AG04450 (cell line): ENCODE measurements at regions not wholly inside any gene's neighbourhood (a gene's known extent, or its start where the extent isn't known, plus 50 kb on each side); places are given as distances from the start of the nearest gene placed in this dataset.

Source experiments
- CTCF ChIA-PET: fragments of 300-600, 350-600 bp; formaldehyde crosslinking; extraction: SDS; loops from one replicate; lab custom pipeline; 2022; ENCODE audit warnings: antibody characterized with exemption, inconsistent platforms; lab: Charles Lee
- POLR2A ChIA-PET: fragments of 350-600 bp; formaldehyde crosslinking; extraction: SDS; loops from one replicate; lab custom pipeline; 2021; ENCODE audit warnings: antibody characterized with exemption, inconsistent platforms; lab: Yijun Ruan, JAX
- DNase-seq: peaks from one replicate; pipeline ENCODE4 v3.0.0-alpha.2; 2011; ENCODE audit warnings: low read depth, low spot score
- H3K27ac ChIP-seq: one replicate; pipeline ENCODE4 v1.5.1; 2012; ENCODE audit warnings: low read depth, low read length, control low read depth
- H3K27me3 ChIP-seq: one replicate; pipeline ENCODE4 v1.6.0; 2012; ENCODE audit warnings: low read length; ENCODE audit not compliant: control insufficient read depth, insufficient read depth
- H3K4me3 ChIP-seq: 2 replicates; pipeline ENCODE4 v1.5.1; 2011; ENCODE audit warnings: mild to moderate bottlenecking, low read depth, low read length, control low read depth
- H3K9me3 ChIP-seq: 2 replicates; pipeline ENCODE4 v1.5.1; 2012; ENCODE audit warnings: low read length; ENCODE audit not compliant: control insufficient read depth, insufficient read depth
- CTCF ChIP-seq: IDR thresholded peaks from 2 replicates; pipeline ENCODE4 v1.5.1; 2011; ENCODE audit warnings: low read depth, low read length, control low read depth, inconsistent platforms

- no peak for TF ChIP-seq CTCF
- Histone ChIP-seq H3K27me3 (no peaks in the 10 kb centered on the region), H3K27ac (no peak overlapping the region), H3K4me3 (no peak overlapping the region), H3K9me3 (peaks cover 12% of the 10 kb centered on the region; the same call in 1 of the 2 replicates)
- ChIA-PET POLR2A (no interaction called here), CTCF (no interaction called here)
- DNase-seq, result no peak
Observed at GRCh38 chr20:47970282-47970903, 185.1 kb upstream of the SULF2 start.

GRCh38 chr20:47969426-47969825 is 184.1 kb upstream of the SULF2 start:
- no peak for TF ChIP-seq CTCF
- no peak overlapping the region for H3K27ac ChIP-seq
- CTCF ChIA-PET, result no interaction called here
- POLR2A ChIA-PET, result no interaction called here
- H3K9me3 ChIP-seq, result peaks cover 12% of the 10 kb centered on the region; the same call in 1 of the 2 replicates
- no peak overlapping the region for H3K4me3 ChIP-seq
- H3K27me3 ChIP-seq, result no peaks in the 10 kb centered on the region
- DNase-seq, result no peak

GRCh38 chr20:47968541-47969310 is 183.4 kb upstream of the SULF2 start:
- no peak for DNase-seq
- no peaks in the 10 kb centered on the region for H3K27me3 ChIP-seq
- TF ChIP-seq CTCF, result no peak
- no peak overlapping the region for H3K27ac ChIP-seq
- ChIA-PET CTCF (no interaction called here), POLR2A (no interaction called here)
- peaks cover 12% of the 10 kb centered on the region; the same call in 1 of the 2 replicates for H3K9me3 ChIP-seq
- no peak overlapping the region for H3K4me3 ChIP-seq

- H3K27ac ChIP-seq, result no peak overlapping the region
- ChIA-PET CTCF (no interaction called here), POLR2A (no interaction called here)
- no peak for TF ChIP-seq CTCF
- H3K27me3 ChIP-seq, result no peaks in the 10 kb centered on the region
- DNase-seq, result no peak
- peaks cover 7% of the 10 kb centered on the region; the same call in 1 of the 2 replicates for H3K9me3 ChIP-seq
- no peak overlapping the region for H3K4me3 ChIP-seq
Observed at GRCh38 chr20:47964149-47964548, 178.9 kb upstream of the SULF2 start.

GRCh38 chr20:47963022-47963421 is 177.7 kb upstream of the SULF2 start:
- Histone ChIP-seq H3K27me3 (no peaks in the 10 kb centered on the region), H3K9me3 (no peaks in the 10 kb centered on the region; the same call in 1 of the 2 replicates), H3K27ac (no peak overlapping the region), H3K4me3 (no peak overlapping the region)
- CTCF ChIA-PET, result no interaction called here
- POLR2A ChIA-PET, result no interaction called here
- TF ChIP-seq CTCF, result no peak
- no peak for DNase-seq
